ENCODE measurements at regions not wholly inside any gene's neighbourhood (a gene's known extent, or its start where the extent isn't known, plus 50 kb on each side); places are given as distances from the start of the nearest gene placed in this dataset.

- Histone ChIP-seq H3K4me2 (no peak overlapping the region), H3K27ac (no peak overlapping the region), H3K4me3 (no peak overlapping the region), H3K9me3 (no peaks in the 10 kb centered on the region), H3K4me1 (no peaks in the 10 kb centered on the region)
- DNase-seq (ENCODE audit: low read depth in 1 of 2, low spot score in 1 of 2), result no peak
- ATAC-seq, result no peak
- FAIRE-seq, result no peak
- WGBS (ENCODE audit: missing lambda C conversion rate), result 54% methylated on average over 3 of the region's 4 CpGs
- ChIA-PET POLR2A (no interaction called here), CTCF (no interaction called here)
- TF ChIP-seq HOXB13 (CRISPR knock-in tag; IDR thresholded peaks at IDR 0.05; ENCODE audit: low read depth) (no peak), BCL3 (IDR thresholded peaks at IDR 0.05) (no peak), CHD2 (IDR thresholded peaks at IDR 0.05; ENCODE audit: low read length, partially characterized antibody) (no peak), USF2 (IDR thresholded peaks at IDR 0.05) (no peak), CTCF (IDR thresholded peaks at IDR 0.05) (no peak), NFE2L2 (conservative IDR thresholded peaks at IDR 0.05; ENCODE audit: low read length) (no peak), RARB (CRISPR knock-in tag; IDR thresholded peaks at IDR 0.05) (no peak), MYC (IDR thresholded peaks at IDR 0.05; ENCODE audit: borderline replicate concordance, low read length) (no peak), TP53 (CRISPR knock-in tag; IDR thresholded peaks at IDR 0.05) (no peak), ZFP36 (IDR thresholded peaks at IDR 0.05; ENCODE audit: borderline replicate concordance, partially characterized antibody) (no peak), ZSCAN20 (CRISPR knock-in tag; IDR thresholded peaks at IDR 0.05) (no peak)
These were observed 612.6 kb downstream of the MRPL39 start for GRCh38 chr21:24994717-24995116.

- FAIRE-seq (no peak), ATAC-seq (no peak), DNase-seq (ENCODE audit: low read depth in 1 of 2, low spot score in 1 of 2) (no peak)
- ChIA-PET POLR2A (no interaction called here), CTCF (no interaction called here)
- no peaks in the 10 kb centered on the region for H3K4me1 ChIP-seq
- TF ChIP-seq MYC (IDR thresholded peaks at IDR 0.05; ENCODE audit: borderline replicate concordance, low read length) (no peak), GATA3 (IDR thresholded peaks at IDR 0.05; ENCODE audit: borderline replicate concordance) (no peak)
- no peaks in the 10 kb centered on the region for H3K9me3 ChIP-seq
- H3K4me2 ChIP-seq, result no peak overlapping the region
- H3K27ac ChIP-seq, result no peak overlapping the region
- H3K4me3 ChIP-seq, result no peak overlapping the region
These were observed 617.8 kb downstream of the MRPL39 start for GRCh38 chr21:24989516-24989915.

GRCh38 chr21:24988941-24989340, 618.3 kb downstream of the MRPL39 start:
- Histone ChIP-seq H3K4me1 (no peaks in the 10 kb centered on the region), H3K27ac (no peak overlapping the region), H3K4me2 (no peak overlapping the region), H3K9me3 (no peaks in the 10 kb centered on the region), H3K4me3 (no peak overlapping the region)
- POLR2A ChIA-PET, result no interaction called here
- DNase-seq (ENCODE audit: low read depth in 1 of 2, low spot score in 1 of 2), result no peak
- TF ChIP-seq FOSB (CRISPR knock-in tag; IDR thresholded peaks at IDR 0.05) (no peak), MAFK (IDR thresholded peaks at IDR 0.05; ENCODE audit: partially characterized antibody) (no peak)
- no peak for ATAC-seq
- WGBS (ENCODE audit: missing lambda C conversion rate), result 0% methylated on average over 3 of the region's 8 CpGs
- CTCF ChIA-PET, result no interaction called here
- no peak for FAIRE-seq

- H3K9me3 ChIP-seq, result no peaks in the 10 kb centered on the region
- FAIRE-seq, result no peak
- no peak overlapping the region for H3K4me2 ChIP-seq
- H3K4me3 ChIP-seq, result no peak overlapping the region
- POLR2A ChIA-PET, result no interaction called here
- TF ChIP-seq ELK1 (IDR thresholded peaks at IDR 0.05; ENCODE audit: low read depth, low read length), result no peak
- TF ChIP-seq RAD21 (conservative IDR thresholded peaks at IDR 0.05 in 1 of 2, IDR thresholded peaks at IDR 0.05 in 1 of 2), result no peak
- TF ChIP-seq SREBF2 (IDR thresholded peaks at IDR 0.05), result no peak
- no peak for TF ChIP-seq PBX3 (IDR thresholded peaks at IDR 0.05)
- no peak for TF ChIP-seq MAX (IDR thresholded peaks at IDR 0.05)
- no peak for TF ChIP-seq HDAC2 (IDR thresholded peaks at IDR 0.05)
- CTCF ChIA-PET, result no interaction called here
- H3K27ac ChIP-seq, result no peak overlapping the region
- DNase-seq (ENCODE audit: low read depth in 1 of 2, low spot score in 1 of 2), result no peak
- WGBS (ENCODE audit: missing lambda C conversion rate), result 0% methylated on average over 1 of the region's 1 CpG
- ATAC-seq, result no peak
- H3K4me1 ChIP-seq, result no peaks in the 10 kb centered on the region
These were observed 631.0 kb downstream of the MRPL39 start for GRCh38 chr21:24976238-24976637.

Data from A549 (cell line).